ENCODE measurements at regions not wholly inside any gene's neighbourhood (a gene's known extent, or its start where the extent isn't known, plus 50 kb on each side); places are given as distances from the start of the nearest gene placed in this dataset.
A peak's percentile ranks its signal among the peaks of the same experiment; 100 is the strongest.

DNA sequence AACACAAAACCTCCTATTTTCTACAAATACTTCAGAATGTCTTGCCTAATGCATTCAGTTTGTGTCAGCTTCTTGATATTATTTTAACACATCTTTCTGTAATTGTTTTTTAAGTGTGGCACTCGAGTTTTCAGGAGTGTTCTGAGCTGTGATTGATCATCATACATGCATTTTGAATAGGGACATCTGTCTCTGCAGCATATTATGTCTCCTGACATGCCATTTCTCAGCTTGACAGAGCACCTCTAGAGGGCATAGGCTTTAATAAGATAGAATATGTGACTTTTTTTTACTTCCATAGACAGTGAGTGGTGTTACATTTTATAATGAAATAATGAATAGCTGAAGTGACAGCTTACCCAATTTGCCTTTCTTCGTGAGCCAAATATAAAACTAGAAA is 219.2 kb upstream of the HDAC9 start:
- peak; percentile 15 for DNase-seq (ENCODE audit: low read depth, low spot score)
- in situ Hi-C loops (cut with HindIII; ENCODE audit: low pct_unique_long_range_greater_than_20kb, low sequenced_read_pairs) = no loop called here

- DNase-seq (ENCODE audit: low read depth, low spot score) = no peak
- in situ Hi-C loops (cut with HindIII; ENCODE audit: low pct_unique_long_range_greater_than_20kb, low sequenced_read_pairs) = no loop called here
These were observed 217.2 kb upstream of the HDAC9 start for GRCh38 chr7:18278316-18278715.

GRCh38 chr7:18283045-18283444 is 212.5 kb upstream of the HDAC9 start:
- in situ Hi-C loops (cut with HindIII; ENCODE audit: low pct_unique_long_range_greater_than_20kb, low sequenced_read_pairs) = loop anchor here (10.0 kb wide), 1 partner anchor 48 kb away; no protein-coding TSS in a partner anchor
- DNase-seq (ENCODE audit: low read depth, low spot score) = no peak

DNA sequence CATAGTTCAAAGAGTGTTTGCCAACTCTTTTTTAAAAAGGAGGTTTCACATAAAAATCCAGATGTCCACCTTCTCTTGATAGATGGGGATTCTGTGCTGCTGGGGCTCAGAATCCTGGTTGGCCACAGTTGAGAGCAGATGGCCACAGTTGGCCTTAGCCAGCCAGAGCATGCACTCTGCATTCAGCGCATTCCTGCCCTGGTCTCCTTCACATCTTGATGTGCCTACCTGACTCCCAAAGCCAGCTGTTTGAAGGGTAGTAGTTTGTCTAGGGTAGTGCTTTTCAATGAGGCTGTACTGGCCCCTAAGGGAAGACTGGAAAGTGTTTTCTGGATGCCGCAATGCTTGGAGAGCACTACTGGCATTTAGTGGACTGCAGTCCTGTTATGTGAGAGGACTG is 208.1 kb upstream of the HDAC9 start:
- in situ Hi-C loops (cut with HindIII; ENCODE audit: low pct_unique_long_range_greater_than_20kb, low sequenced_read_pairs) = loop anchor here (10.0 kb wide), 1 partner anchor 53 kb away; no protein-coding TSS in a partner anchor
- DNase-seq (ENCODE audit: low read depth, low spot score) = no peak

GRCh38 chr7:18288322-18289037 is 207.1 kb upstream of the HDAC9 start:
- DNase-seq (ENCODE audit: low read depth, low spot score) = no peak
- in situ Hi-C loops (cut with HindIII; ENCODE audit: low pct_unique_long_range_greater_than_20kb, low sequenced_read_pairs) = loop anchor here (10.0 kb wide), 1 partner anchor 54 kb away; no protein-coding TSS in a partner anchor

DNA sequence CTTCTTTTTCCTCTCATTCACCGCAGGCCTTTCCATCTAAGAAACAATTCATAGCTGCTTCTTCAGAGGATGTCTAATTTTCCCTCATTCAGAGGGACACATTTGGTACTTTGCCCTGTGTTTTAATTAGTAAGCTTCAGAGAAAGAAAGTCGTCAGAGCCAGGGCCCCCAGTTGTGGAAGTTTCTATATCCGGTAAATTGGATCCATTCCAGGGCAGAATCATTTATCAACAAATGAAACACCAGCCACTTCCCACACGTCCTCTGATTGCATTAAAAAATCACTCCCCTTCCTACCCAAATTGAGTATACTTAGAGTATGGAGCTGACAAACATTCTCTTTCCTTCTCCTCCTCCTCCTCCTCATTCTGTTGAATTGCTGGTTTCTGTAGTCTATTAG is 205.8 kb upstream of the HDAC9 start:
- in situ Hi-C loops (cut with HindIII; ENCODE audit: low pct_unique_long_range_greater_than_20kb, low sequenced_read_pairs) = loop anchor here (10.0 kb wide), 1 partner anchor 55 kb away; no protein-coding TSS in a partner anchor
- no peak for DNase-seq (ENCODE audit: low read depth, low spot score)

DNA sequence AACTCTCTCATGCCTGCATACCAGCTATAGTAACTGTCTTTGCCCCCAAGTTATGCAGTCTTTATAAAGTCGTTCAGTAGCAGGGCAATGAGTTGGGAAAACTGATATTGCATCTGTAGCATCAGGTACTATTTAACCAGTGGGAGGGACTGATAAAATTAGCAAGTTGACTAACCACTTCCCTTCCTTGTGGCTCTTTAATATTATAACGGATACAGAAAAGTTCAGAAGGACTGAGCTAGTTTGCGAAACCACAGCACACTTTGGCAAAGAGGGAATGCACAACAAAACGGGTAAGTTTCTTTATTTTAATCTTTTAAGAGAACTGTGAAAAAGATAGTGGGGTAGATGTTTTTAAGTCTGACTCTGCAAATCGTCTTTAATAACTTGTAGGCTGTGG is 205.3 kb upstream of the HDAC9 start:
- in situ Hi-C loops (cut with HindIII; ENCODE audit: low pct_unique_long_range_greater_than_20kb, low sequenced_read_pairs) = no loop called here
- no peak for DNase-seq (ENCODE audit: low read depth, low spot score)

DNA sequence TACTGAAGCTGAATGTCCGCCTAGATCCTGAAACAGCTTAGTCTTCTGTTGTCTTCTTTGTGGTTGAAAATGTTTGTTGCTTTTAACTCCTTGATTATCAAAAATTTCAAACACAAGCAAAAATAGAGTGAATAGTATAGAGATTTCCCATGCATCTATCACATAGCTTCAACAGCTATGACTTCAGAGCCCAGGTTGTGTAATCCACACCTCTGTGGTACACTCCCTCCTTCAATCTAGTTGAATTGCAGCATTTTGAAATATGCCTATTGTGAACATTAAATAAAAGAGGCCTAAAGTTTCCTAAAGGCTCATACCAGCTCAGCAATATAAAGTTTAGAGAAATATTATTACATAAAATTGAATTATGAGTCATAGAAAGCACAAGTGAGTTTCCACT is 204.7 kb upstream of the HDAC9 start:
- no peak for DNase-seq (ENCODE audit: low read depth, low spot score)
- in situ Hi-C loops (cut with HindIII; ENCODE audit: low pct_unique_long_range_greater_than_20kb, low sequenced_read_pairs) = no loop called here

- in situ Hi-C loops (cut with HindIII; ENCODE audit: low pct_unique_long_range_greater_than_20kb, low sequenced_read_pairs) = no loop called here
- no peak for DNase-seq (ENCODE audit: low read depth, low spot score)
These were observed 203.0 kb upstream of the HDAC9 start for GRCh38 chr7:18292584-18292983.

- no peak for DNase-seq (ENCODE audit: low read depth, low spot score)
- in situ Hi-C loops (cut with HindIII; ENCODE audit: low pct_unique_long_range_greater_than_20kb, low sequenced_read_pairs) = no loop called here
These were observed 201.8 kb upstream of the HDAC9 start for GRCh38 chr7:18293759-18294158.

DNA sequence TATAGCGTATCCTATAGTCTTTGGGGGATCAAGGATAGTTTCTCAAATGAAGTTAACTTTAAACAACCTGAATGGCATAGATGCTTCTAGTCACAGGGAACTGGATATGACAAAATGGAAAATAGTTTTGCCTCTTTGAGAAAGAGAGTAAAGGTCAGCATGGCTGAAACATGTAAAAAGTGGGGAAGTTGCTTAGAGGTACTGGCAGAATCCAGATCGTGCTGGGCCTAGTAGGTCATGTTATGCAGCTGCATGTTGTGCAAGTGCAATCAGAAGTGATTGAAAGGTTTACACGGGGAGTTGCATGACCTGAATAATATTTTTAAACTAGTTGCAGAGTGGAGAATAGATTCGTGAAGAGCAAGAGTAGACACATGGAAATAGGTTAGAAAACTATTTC is 201.1 kb upstream of the HDAC9 start:
- no peak for DNase-seq (ENCODE audit: low read depth, low spot score)
- in situ Hi-C loops (cut with HindIII; ENCODE audit: low pct_unique_long_range_greater_than_20kb, low sequenced_read_pairs) = no loop called here

- in situ Hi-C loops (cut with HindIII; ENCODE audit: low pct_unique_long_range_greater_than_20kb, low sequenced_read_pairs) = no loop called here
- DNase-seq (ENCODE audit: low read depth, low spot score) = no peak
These were observed 199.6 kb upstream of the HDAC9 start for GRCh38 chr7:18295781-18296423.

- DNase-seq (ENCODE audit: low read depth, low spot score) = no peak
- in situ Hi-C loops (cut with HindIII; ENCODE audit: low pct_unique_long_range_greater_than_20kb, low sequenced_read_pairs) = no loop called here
These were observed 193.5 kb upstream of the HDAC9 start for GRCh38 chr7:18302097-18302496.

DNA sequence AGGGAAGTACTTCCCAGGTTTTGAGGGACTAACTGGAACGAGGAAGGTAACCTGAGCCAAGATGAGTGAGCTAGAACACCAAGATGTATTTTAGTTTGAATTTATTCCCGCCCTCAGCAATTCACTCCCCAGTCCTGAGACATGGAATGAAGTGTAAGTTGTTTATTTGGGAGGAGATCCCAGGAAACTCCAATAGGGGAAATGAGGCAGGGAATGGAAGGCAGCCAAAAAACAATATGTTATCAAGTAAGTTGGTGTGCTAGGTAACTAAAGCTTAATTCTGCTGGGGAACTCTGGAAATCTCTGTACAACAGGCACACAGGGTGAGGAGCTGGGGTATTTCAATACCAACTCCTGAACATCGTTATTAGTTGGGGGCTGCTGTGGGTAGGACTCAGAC is 189.7 kb upstream of the HDAC9 start:
- in situ Hi-C loops (cut with HindIII; ENCODE audit: low pct_unique_long_range_greater_than_20kb, low sequenced_read_pairs) = no loop called here
- no peak for DNase-seq (ENCODE audit: low read depth, low spot score)

- in situ Hi-C loops (cut with HindIII; ENCODE audit: low pct_unique_long_range_greater_than_20kb, low sequenced_read_pairs) = no loop called here
- no peak for DNase-seq (ENCODE audit: low read depth, low spot score)
These were observed 188.9 kb upstream of the HDAC9 start for GRCh38 chr7:18306696-18307095.

DNA sequence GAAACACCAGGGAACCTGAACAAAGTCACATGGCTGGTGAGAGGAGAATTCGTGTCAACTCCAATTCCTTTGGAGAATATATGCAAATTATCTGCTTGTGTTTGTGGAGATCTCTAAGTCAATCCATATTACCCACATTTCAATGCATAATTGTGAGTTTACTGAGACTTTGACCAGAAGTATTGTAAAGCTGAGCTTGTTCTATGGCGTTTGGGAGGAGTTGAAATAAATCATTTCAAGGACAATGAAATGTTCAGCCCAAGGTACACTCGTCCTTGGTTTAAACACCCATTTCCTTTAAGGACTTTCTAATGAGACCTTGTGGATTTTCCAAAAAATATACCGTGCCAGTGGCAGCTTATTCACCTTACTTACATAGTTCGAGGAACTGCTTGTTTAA is 186.6 kb upstream of the HDAC9 start:
- in situ Hi-C loops (cut with HindIII; ENCODE audit: low pct_unique_long_range_greater_than_20kb, low sequenced_read_pairs) = no loop called here
- DNase-seq (ENCODE audit: low read depth, low spot score) = no peak

DNA sequence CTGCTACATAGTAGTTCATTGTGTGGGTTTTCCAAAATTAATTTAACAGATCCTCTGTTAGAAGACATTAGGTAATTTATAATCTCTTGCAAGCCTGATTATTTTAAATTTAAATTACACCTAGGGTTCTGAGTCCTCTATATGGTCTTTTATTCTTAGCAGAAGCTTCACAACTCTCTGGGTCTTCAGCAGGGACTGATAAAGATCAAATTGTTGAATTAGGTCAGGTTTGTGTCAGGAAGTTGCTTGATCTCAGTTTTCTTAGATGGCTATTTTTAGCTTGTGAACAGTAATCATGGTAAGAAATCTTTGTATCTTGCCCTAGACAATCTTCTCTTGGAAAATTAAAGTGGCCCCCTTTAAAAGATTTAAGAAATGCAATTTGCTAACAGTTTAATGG is 183.1 kb upstream of the HDAC9 start:
- DNase-seq (ENCODE audit: low read depth, low spot score) = no peak
- in situ Hi-C loops (cut with HindIII; ENCODE audit: low pct_unique_long_range_greater_than_20kb, low sequenced_read_pairs) = no loop called here

DNA sequence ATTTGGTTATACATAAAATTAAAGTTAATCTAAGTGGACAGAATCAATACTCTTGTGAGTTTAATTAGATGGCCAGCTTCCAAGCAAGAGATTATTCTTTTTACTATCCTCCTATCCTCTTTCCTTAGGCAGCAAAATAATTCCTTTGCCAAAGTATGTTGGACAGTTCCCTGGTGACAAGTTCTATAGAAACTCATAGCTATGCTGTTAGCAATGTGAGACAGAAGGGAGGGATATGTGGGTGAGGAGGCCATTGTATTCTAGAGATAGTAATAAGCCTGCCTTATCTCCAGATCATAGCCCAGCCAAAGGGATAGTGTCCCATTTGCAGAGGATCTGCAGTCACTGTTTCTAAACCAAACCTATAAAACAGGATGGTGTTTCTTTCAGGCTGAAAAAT is 181.6 kb upstream of the HDAC9 start:
- in situ Hi-C loops (cut with HindIII; ENCODE audit: low pct_unique_long_range_greater_than_20kb, low sequenced_read_pairs) = no loop called here
- no peak for DNase-seq (ENCODE audit: low read depth, low spot score)

- DNase-seq (ENCODE audit: low read depth, low spot score) = no peak
- in situ Hi-C loops (cut with HindIII; ENCODE audit: low pct_unique_long_range_greater_than_20kb, low sequenced_read_pairs) = no loop called here
These were observed 180.3 kb upstream of the HDAC9 start for GRCh38 chr7:18315241-18315640.
